Epithelial cell of esophagus (primary cell): ENCODE measurements at regions not wholly inside any gene's neighbourhood (a gene's known extent, or its start where the extent isn't known, plus 50 kb on each side); places are given as distances from the start of the nearest gene placed in this dataset.
A peak's percentile ranks its signal among the peaks of the same experiment; 100 is the strongest.

ENCODE experiments used
- DNase-seq: peaks from one replicate; pipeline ENCODE4 v3.0.0; 2010; ENCODE audit warnings: low read depth
- H3K4me3 ChIP-seq: 2 replicates; pipeline ENCODE4 v1.5.1; 2011; ENCODE audit warnings: mild to moderate bottlenecking, low read length, control low read depth
- TF ChIP-seq, protein P1 (sequence below): IDR thresholded peaks from 2 replicates; pipeline ENCODE4 v1.5.1; 2011; ENCODE audit warnings: low read depth, mild to moderate bottlenecking, low read length, control low read depth, inconsistent platforms; ENCODE audit not compliant: insufficient read depth; ENCODE audit errors: missing control alignments

DNA sequence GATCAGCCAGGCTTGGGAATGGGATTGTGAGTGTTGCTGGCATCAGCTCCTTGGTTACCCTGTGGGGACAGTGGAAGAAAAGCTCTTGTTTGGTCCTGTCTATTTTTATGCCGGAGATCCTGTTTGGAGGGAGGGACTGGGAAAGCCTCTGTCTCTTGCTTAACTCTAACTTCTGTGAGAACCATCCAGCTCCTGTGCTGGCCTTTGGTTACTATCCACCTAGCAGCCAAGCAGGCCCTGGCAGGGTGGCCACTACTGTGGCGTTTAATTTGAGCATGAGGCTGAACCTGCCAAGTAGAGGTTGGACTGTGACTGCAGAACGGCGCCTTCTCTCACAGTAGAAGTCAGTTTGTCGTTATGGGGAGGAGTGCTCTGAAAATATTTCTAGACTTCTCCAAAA is 193.3 kb downstream of the UTRN start:
- no peak for DNase-seq
- H3K4me3 ChIP-seq: no peak overlapping the region
- TF ChIP-seq, protein P1, sequence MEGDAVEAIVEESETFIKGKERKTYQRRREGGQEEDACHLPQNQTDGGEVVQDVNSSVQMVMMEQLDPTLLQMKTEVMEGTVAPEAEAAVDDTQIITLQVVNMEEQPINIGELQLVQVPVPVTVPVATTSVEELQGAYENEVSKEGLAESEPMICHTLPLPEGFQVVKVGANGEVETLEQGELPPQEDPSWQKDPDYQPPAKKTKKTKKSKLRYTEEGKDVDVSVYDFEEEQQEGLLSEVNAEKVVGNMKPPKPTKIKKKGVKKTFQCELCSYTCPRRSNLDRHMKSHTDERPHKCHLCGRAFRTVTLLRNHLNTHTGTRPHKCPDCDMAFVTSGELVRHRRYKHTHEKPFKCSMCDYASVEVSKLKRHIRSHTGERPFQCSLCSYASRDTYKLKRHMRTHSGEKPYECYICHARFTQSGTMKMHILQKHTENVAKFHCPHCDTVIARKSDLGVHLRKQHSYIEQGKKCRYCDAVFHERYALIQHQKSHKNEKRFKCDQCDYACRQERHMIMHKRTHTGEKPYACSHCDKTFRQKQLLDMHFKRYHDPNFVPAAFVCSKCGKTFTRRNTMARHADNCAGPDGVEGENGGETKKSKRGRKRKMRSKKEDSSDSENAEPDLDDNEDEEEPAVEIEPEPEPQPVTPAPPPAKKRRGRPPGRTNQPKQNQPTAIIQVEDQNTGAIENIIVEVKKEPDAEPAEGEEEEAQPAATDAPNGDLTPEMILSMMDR: no peak

DNA sequence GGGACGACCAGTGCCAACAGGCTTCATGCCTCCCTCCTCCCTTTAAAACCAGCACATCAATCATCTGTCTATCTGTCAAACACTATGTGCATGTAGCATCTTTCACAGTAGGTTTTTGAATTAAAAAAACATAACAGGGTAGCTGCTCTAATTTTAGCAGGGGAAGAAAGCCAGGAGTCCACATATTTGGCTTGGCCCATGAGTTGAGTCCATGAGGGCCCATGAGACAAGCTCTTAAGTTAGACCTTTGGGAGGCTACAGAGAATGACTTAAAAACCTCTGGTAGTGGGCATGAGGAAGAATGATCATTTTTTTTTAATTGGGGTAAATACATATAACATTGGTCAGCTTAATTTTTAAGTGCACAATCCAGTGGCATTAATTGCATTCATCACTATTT is 194.9 kb downstream of the UTRN start:
- no peak overlapping the region for H3K4me3 ChIP-seq
- TF ChIP-seq, protein P1: no peak
- no peak for DNase-seq

DNA sequence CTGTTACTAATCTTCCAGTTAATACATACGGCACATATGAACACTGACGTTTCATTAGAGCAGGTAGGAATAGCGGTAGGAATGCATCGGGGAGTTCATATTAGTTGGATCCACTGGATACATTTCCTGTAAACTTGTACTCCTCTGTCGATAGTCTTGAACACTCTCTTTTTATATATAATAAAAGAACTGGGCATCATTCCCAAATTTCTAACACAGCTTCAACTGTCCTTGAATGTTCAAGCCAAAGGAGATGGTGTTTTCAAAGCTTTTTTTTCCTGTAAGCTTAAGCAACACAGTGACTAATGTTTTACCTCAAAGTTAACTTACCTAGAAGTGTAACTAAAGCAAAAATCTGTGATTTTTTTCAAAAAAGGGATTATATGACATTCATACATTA is 195.3 kb downstream of the UTRN start:
- no peak overlapping the region for H3K4me3 ChIP-seq
- DNase-seq: no peak
- TF ChIP-seq, protein P1: no peak

DNA sequence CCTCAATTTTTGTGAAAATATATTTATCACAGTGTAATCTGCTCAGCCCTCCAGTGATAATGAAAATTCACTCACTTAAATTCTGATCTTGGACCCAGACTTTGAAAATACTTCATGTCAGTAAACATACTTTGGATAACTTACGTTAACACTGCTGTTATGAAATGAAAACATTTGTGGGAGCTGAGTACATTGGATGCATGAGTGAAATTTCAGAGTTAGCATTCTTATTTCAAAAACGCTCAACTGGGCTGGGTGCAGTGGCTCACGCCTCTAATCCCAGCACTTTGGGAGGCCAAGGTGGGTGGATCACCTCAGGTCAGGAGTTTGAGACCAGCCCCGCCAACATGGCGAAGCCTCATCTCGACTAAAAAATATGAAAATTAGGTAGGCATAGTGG is 196.4 kb downstream of the UTRN start:
- no peak overlapping the region for H3K4me3 ChIP-seq
- DNase-seq: no peak
- TF ChIP-seq, protein P1: no peak

DNA sequence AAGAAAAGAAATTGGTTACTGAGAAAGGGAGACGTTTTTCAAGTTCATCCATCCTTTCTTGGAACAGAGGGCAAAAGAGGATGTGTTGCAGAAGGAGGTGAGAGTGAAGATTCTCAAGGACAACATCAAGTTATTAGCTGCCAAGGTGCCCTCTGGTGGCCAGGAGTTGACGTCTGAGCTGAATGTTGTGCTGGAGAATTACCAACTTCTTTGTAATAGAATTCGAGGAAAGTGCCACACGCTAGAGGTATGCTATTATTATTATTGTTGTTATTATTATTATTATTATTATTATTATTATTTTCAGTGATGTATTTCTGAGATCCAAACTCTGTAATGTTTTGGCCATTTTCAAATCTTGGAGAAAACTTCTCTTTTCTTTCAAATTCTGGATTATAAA is 197.0 kb downstream of the UTRN start:
- peak; percentile 80 for DNase-seq
- TF ChIP-seq, protein P1: peak; percentile 79
- no peak overlapping the region for H3K4me3 ChIP-seq

DNA sequence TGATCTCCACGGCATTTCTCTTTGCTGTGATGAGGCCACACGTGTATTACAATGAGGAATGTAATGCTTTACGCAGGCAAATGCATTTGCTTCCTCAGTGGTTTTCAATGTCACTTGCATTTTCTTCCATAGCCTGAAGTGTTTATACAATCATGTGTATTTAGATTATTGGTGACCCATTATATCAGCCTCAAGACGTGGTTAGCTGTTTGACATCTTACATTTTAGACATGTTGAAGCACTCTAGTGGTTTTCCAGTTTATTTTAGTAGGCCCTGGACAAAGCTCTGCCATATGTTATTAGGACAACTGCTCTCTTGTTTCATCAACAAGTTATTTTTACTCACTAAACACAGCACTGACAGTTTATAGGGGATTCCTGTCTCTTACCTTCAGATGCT is 200.4 kb downstream of the UTRN start:
- H3K4me3 ChIP-seq: no peak overlapping the region
- DNase-seq: no peak
- TF ChIP-seq, protein P1: no peak

DNA sequence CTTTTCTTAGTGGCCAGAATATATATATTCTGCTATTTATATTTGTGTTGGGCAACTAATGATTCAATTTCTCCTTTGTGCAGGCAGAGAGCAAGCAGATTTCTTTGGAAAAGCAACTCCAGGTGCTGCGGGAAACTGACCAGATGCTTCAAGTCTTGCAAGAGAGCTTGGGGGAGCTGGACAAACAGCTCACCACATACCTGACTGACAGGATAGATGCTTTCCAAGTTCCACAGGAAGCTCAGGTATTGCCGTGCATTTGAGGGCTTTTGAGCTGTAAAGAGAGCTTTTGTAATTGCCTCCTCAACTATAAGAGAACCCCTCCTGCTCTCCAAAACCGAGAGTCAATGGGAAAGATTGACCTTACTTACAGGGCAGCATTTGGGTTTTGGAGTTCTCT is 203.5 kb downstream of the UTRN start:
- TF ChIP-seq, protein P1: no peak
- H3K4me3 ChIP-seq: no peak overlapping the region
- no peak for DNase-seq
